K562 (cell line): ENCODE measurements at regions not wholly inside any gene's neighbourhood (a gene's known extent, or its start where the extent isn't known, plus 50 kb on each side); places are given as distances from the start of the nearest gene placed in this dataset.

Source experiments
- ATAC-seq: fragments of 200-7000 bp; cut with Tn5 transposase; 3 replicates; pipeline ENCODE4 v1.9.1; 2020; ENCODE audit warnings: moderate library complexity
- BruUV-seq: library from RNA; stranded (reverse); fragments of 400-500 nt; replicated peaks from 2 replicates; lab custom pipeline; 2021; lab: Mats Ljungman, UMichigan
- CTCF ChIA-PET: fragments of 300-600 bp; formaldehyde crosslinking; extraction: SDS; loops from one replicate; lab custom pipeline; 2021; ENCODE audit warnings: low intra/inter-chr PET ratio; lab: Yijun Ruan, JAX
- POLR2A ChIA-PET: fragments of 300-600, 350-650 bp; sonication (Branson Sonifier 250); formaldehyde crosslinking; extraction: SDS; loops from one replicate; lab custom pipeline; 2021; ENCODE audit warnings: antibody characterized with exemption, inconsistent platforms; lab: Yijun Ruan, JAX
- DNase-seq, 4 experiments: peaks; one replicate each; pipeline versions ENCODE4 v3.0.0 to v3.0.0-alpha.2; 2011 to 2018; ENCODE audit warnings: low spot score in 3 of 4, mixed read lengths in 3 of 4; ENCODE audit errors: extremely low read depth in 1 of 4
- FAIRE-seq: peaks from 2 replicates; lab custom pipeline; 2011; peaks lifted over from hg19 to GRCh38; lab: Jason Lieb, UNC
- H2AFZ ChIP-seq: 2 replicates; pipeline ENCODE4 v1.6.0; 2011; ENCODE audit warnings: low read depth, low read length, control low read depth, inconsistent platforms
- H3K27ac ChIP-seq: fragments of 200-600 bp; 3 replicates; pipeline ENCODE4 v1.8.0; 2011; ENCODE audit warnings: low read depth, mild to moderate bottlenecking, control low read depth, inconsistent platforms, low read length, moderate library complexity, mixed read lengths; ENCODE audit errors: extremely low read depth
- H3K27me3 ChIP-seq, 2 experiments: fragments of 300-600 bp in 1 of 2; 2 replicates in 1 of 2; 3 replicates in 1 of 2; pipeline versions ENCODE4 v1.6.0 to v1.8.0; 2011; ENCODE audit warnings: inconsistent platforms in 2 of 2, low read length in 2 of 2, mild to moderate bottlenecking in 1 of 2, mixed read lengths in 1 of 2, moderate library complexity in 1 of 2; ENCODE audit not compliant: control insufficient read depth in 2 of 2, insufficient read depth in 2 of 2
- H3K36me3 ChIP-seq: fragments of 300-600 bp; 3 replicates; pipeline ENCODE4 v1.8.0; 2011; ENCODE audit warnings: mild to moderate bottlenecking, low read length, inconsistent platforms; ENCODE audit not compliant: control insufficient read depth, insufficient read depth
- H3K4me1 ChIP-seq, 2 experiments: fragments of 200-600 bp in 1 of 2; replicated peaks in 1 of 2; 2 replicates in 1 of 2; 3 replicates in 1 of 2; pipeline versions ENCODE4 v1.5.1 to v1.8.0; 2011; ENCODE audit warnings: inconsistent platforms in 2 of 2, low read length in 2 of 2, mild to moderate bottlenecking in 1 of 2, mixed read lengths in 1 of 2, moderate library complexity in 1 of 2; ENCODE audit not compliant: control insufficient read depth in 2 of 2, insufficient read depth in 2 of 2
- H3K4me2 ChIP-seq: 2 replicates; pipeline ENCODE4 v1.6.1; 2011; ENCODE audit warnings: low read length, control low read depth, inconsistent platforms, mixed read lengths; ENCODE audit not compliant: insufficient read depth
- H3K4me3 ChIP-seq: fragments of 200-600 bp; sonication (generic), shearing (Covaris generic); 2 replicates; pipeline ENCODE4 v1.5.1; 2016; ENCODE audit warnings: control low read depth, inconsistent platforms
- H3K79me2 ChIP-seq: fragments of 200-600 bp; 3 replicates; pipeline ENCODE4 v1.8.0; 2011; ENCODE audit warnings: low read length, inconsistent platforms; ENCODE audit not compliant: control insufficient read depth, insufficient read depth
- H3K9ac ChIP-seq, 2 experiments: 2 replicates each; pipeline versions ENCODE4 v1.6.0 to v1.6.1; 2011; ENCODE audit warnings: low read depth in 2 of 2, low read length in 2 of 2, control low read depth in 1 of 2, inconsistent platforms in 1 of 2, mild to moderate bottlenecking in 1 of 2, mixed read lengths in 1 of 2; ENCODE audit not compliant: insufficient read depth in 1 of 2
- H3K9me1 ChIP-seq: one replicate; pipeline ENCODE4 v1.6.0; 2011; ENCODE audit warnings: inconsistent platforms, mild to moderate bottlenecking, low read length, moderate library complexity; ENCODE audit not compliant: control insufficient read depth, insufficient read depth
- H3K9me3 ChIP-seq: replicated peaks from 2 replicates; pipeline ENCODE4 v1.5.1; 2011; ENCODE audit warnings: low read depth, low read length, inconsistent platforms; ENCODE audit not compliant: control insufficient read depth, insufficient read depth
- H4K20me1 ChIP-seq: replicated peaks from 2 replicates; pipeline ENCODE4 v1.6.1; 2011; ENCODE audit warnings: low read length, inconsistent platforms, mixed read lengths; ENCODE audit not compliant: control insufficient read depth, insufficient read depth
- CBX5 ChIP-seq: IDR thresholded peaks from 2 replicates; pipeline ENCODE4 v1.6.1; 2014; ENCODE audit warnings: low read depth, borderline replicate concordance
- ETS2 ChIP-seq: IDR thresholded peaks from 2 replicates; pipeline ENCODE4 v1.6.1; 2016; ENCODE audit warnings: borderline replicate concordance, missing genetic modification characterization, mild to moderate bottlenecking, moderate library complexity, missing compliant biosample characterization; ENCODE audit not compliant: poor library complexity, severe bottlenecking
- HDAC6 ChIP-seq: IDR thresholded peaks from 2 replicates; pipeline ENCODE4 v1.6.1; 2012; ENCODE audit warnings: low read depth, mild to moderate bottlenecking, control low read depth, inconsistent platforms, low read length, moderate library complexity
- KLF13 ChIP-seq: fragments of 450-650 bp; IDR thresholded peaks from 2 replicates; pipeline ENCODE4 v1.6.1; 2016; ENCODE audit warnings: missing genetic modification characterization, low read depth, mild to moderate bottlenecking, missing compliant biosample characterization, moderate library complexity, borderline replicate concordance
- NR0B1 ChIP-seq: fragments of 450-650 bp; IDR thresholded peaks from one replicate; pipeline ENCODE4 v1.6.1; 2018; ENCODE audit warnings: mild to moderate bottlenecking, moderate library complexity; ENCODE audit not compliant: partially characterized antibody
- NR2C1 ChIP-seq, 2 experiments: fragments of 450-650 bp; IDR thresholded peaks; 2 replicates each; pipeline ENCODE4 v1.6.1; 2017; ENCODE audit warnings: mild to moderate bottlenecking in 2 of 2, antibody characterized with exemption in 1 of 2, inconsistent platforms in 1 of 2, missing compliant biosample characterization in 1 of 2, missing genetic modification characterization in 1 of 2
- RCOR1 ChIP-seq, 2 experiments: IDR thresholded peaks; 2 replicates each; pipeline ENCODE4 v1.6.1; 2012; ENCODE audit warnings: low read depth in 2 of 2, low read length in 2 of 2, borderline replicate concordance in 1 of 2, improper control_type of control experiment in 1 of 2
- ZNF23 ChIP-seq: fragments of 250-450 bp; sonication (Bioruptor Pico); IDR thresholded peaks from 2 replicates; pipeline ENCODE4 v1.4.0; 2020; ENCODE audit warnings: mild to moderate bottlenecking
- WGBS: fragments of 100-300 bp; shearing (Covaris generic); methylation state at CpG from one replicate; pipeline ENCODE4 v1.1.6; 2016; ENCODE audit warnings: low coverage, mixed read lengths; ENCODE audit not compliant: insufficient coverage; ENCODE audit errors: missing lambda C conversion rate; 5-methylcytosine and 5-hydroxymethylcytosine counted together
- in situ Hi-C: fragments of 300-500 bp; cut with MboI; formaldehyde crosslinking; loops from 4 replicates; pipeline ENCODE4 v1.15.0; 2018; ENCODE audit warnings: inconsistent platforms, mixed read lengths
- intact Hi-C: fragments of 100-400 bp; cut with micrococcal nuclease; formaldehyde crosslinking; loops from 2 replicates; pipeline ENCODE4 v1.14.2; 2022
- TF ChIP-seq, protein P1 (sequence below): fragments of 450-650 bp; formaldehyde crosslinking; IDR thresholded peaks from 2 replicates; pipeline ENCODE4 v1.4.0; 2022; ENCODE audit warnings: missing genetic modification characterization

GRCh38 chr16:6977916-6978315 is 354.7 kb upstream of the RBFOX1 start:
- no peaks in the 10 kb centered on the region for H3K27me3 ChIP-seq
- H3K9me3 ChIP-seq = no peaks in the 10 kb centered on the region
- ATAC-seq (no peak), DNase-seq (no peak), FAIRE-seq (no peak)
- no peaks in the 10 kb centered on the region for H4K20me1 ChIP-seq
- ChIA-PET CTCF (no interaction called here), POLR2A (interaction anchor here (0.5 kb wide), 1 partner anchor 19 kb away, joined by 3 read pairs; no protein-coding TSS in a partner anchor)
- no peak overlapping the region for H3K9ac ChIP-seq
- no peak overlapping the region for H3K27ac ChIP-seq
- in situ Hi-C loops = no loop called here
- intact Hi-C loops = no loop called here
- no peaks in the 10 kb centered on the region for H3K9me1 ChIP-seq
- no peaks in the 10 kb centered on the region for H3K79me2 ChIP-seq
- no peak overlapping the region for H3K4me2 ChIP-seq
- TF ChIP-seq KLF13 (tag) = no peak
- TF ChIP-seq CBX5 = no peak
- no peak for TF ChIP-seq HDAC6
- TF ChIP-seq ETS2 (tag) = no peak
- TF ChIP-seq NR0B1 = no peak
- TF ChIP-seq RCOR1 (IDR thresholded peaks at IDR 0.05; ENCODE audit: borderline replicate concordance in 1 of 2, low read depth in 2 of 2, low read length in 2 of 2) = no peak
- TF ChIP-seq ZNF23 (CRISPR knock-in tag) = no peak
- TF ChIP-seq NR2C1 (IDR thresholded peaks at IDR 0.05) = no peak
- TF ChIP-seq NR2C1 (tag; IDR thresholded peaks at IDR 0.05) = no peak
- TF ChIP-seq, protein P1, sequence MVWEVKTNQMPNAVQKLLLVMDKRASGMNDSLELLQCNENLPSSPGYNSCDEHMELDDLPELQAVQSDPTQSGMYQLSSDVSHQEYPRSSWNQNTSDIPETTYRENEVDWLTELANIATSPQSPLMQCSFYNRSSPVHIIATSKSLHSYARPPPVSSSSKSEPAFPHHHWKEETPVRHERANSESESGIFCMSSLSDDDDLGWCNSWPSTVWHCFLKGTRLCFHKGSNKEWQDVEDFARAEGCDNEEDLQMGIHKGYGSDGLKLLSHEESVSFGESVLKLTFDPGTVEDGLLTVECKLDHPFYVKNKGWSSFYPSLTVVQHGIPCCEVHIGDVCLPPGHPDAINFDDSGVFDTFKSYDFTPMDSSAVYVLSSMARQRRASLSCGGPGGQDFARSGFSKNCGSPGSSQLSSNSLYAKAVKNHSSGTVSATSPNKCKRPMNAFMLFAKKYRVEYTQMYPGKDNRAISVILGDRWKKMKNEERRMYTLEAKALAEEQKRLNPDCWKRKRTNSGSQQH (CRISPR knock-in tag) = no peak
- no peak overlapping the region for H3K4me3 ChIP-seq
- WGBS = 2% methylated on average over 4 of the region's 8 CpGs
- no peak overlapping the region for H2AFZ ChIP-seq
- no TSS peak for BruUV-seq
- no peaks in the 10 kb centered on the region for H3K4me1 ChIP-seq
- H3K36me3 ChIP-seq = no peaks in the 10 kb centered on the region
